HL-60 (cell line): ENCODE measurements at regions not wholly inside any gene's neighbourhood (a gene's known extent, or its start where the extent isn't known, plus 50 kb on each side); places are given as distances from the start of the nearest gene placed in this dataset.

ENCODE experiments used
- DNase-seq, 2 experiments: peaks; one replicate each; pipeline ENCODE4 v3.0.0-alpha.2; 2010 to 2020; ENCODE audit warnings: low read depth in 1 of 2, low spot score in 1 of 2
- H3K27ac ChIP-seq: fragments of 250-450 bp; sonication (Bioruptor Pico); replicated peaks from 2 replicates; pipeline ENCODE4 v1.5.1; 2020; ENCODE audit warnings: mild to moderate bottlenecking, moderate library complexity
- H3K27me3 ChIP-seq: fragments of 250-450 bp; sonication (Bioruptor Pico); 2 replicates; pipeline ENCODE4 v1.5.1; 2021; ENCODE audit warnings: mild to moderate bottlenecking, moderate library complexity; ENCODE audit not compliant: insufficient read depth, poor library complexity, severe bottlenecking
- H3K4me3 ChIP-seq: replicated peaks from 2 replicates; pipeline ENCODE4 v1.5.1; 2011; ENCODE audit warnings: mild to moderate bottlenecking, control low read depth, low read length; ENCODE audit not compliant: insufficient read depth
- CTCF ChIP-seq: IDR thresholded peaks from one replicate; pipeline ENCODE4 v1.5.1; 2011; ENCODE audit warnings: low read length, control low read depth, inconsistent platforms; ENCODE audit not compliant: insufficient read depth
- GABPA ChIP-seq: IDR thresholded peaks from 2 replicates; pipeline ENCODE4 v1.6.1; 2012; ENCODE audit warnings: low read depth
- POLR2AphosphoS5 ChIP-seq: IDR thresholded peaks from 2 replicates; pipeline ENCODE4 v1.6.1; 2012; ENCODE audit warnings: low read depth
- REST ChIP-seq: IDR thresholded peaks from 2 replicates; pipeline ENCODE4 v1.6.1; 2012; ENCODE audit warnings: low read depth; ENCODE audit not compliant: insufficient replicate concordance
- SPI1 ChIP-seq: IDR thresholded peaks from 2 replicates; pipeline ENCODE4 v1.6.1; 2012; ENCODE audit warnings: low read depth, mild to moderate bottlenecking, borderline replicate concordance

DNA sequence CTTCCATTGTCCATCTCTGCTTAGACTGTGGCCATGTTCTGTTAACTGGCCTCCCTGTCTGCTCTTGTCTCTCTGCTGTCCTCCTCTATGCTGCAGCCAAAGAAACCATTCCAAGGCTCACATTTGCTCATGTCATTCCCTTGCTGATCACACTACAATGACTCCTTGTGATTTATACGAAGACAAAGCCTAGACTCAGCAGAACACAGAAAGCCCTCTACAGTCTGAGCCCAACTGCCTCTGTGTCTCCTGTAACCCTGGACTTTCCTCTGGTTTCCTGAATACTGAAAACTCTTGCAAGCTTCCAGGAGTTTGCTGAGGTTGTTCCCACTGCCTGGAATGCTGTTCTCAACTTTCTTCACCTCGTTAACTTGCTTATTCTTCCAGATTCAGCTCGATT lies 191.8 kb downstream of the TMEM38B start:
- no peak overlapping the region for H3K27ac ChIP-seq
- no peak overlapping the region for H3K4me3 ChIP-seq
- no peak for TF ChIP-seq POLR2AphosphoS5
- no peak for TF ChIP-seq GABPA
- TF ChIP-seq SPI1: no peak
- no peak for TF ChIP-seq CTCF
- no peak for TF ChIP-seq REST
- no peak for DNase-seq
- no peaks in the 10 kb centered on the region for H3K27me3 ChIP-seq

DNA sequence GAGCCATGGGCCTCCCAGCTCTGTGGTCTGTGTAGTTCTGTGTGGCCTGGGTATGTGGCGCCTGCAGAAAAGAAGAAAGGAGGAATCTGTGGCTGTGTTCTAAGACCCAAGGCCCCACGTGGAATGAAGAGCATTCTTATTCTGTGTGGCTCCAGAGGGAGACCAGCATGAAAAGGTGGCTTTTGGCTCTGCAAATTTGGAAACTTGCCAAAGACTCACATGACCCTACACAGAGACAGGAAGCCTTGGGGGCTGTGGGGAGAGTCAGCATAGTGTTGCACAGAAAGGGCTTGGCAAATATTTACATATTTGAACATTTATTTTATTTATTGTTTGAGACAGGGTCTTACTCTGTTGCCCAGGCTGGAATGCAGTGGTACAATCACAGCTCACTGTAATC lies 193.3 kb downstream of the TMEM38B start:
- peak in 1 of 2 experiments; percentile 70 for DNase-seq
- Histone ChIP-seq H3K4me3 (no peak overlapping the region), H3K27me3 (no peaks in the 10 kb centered on the region), H3K27ac (peak overlapping the region; percentile 2; the same call in 1 of the 2 replicates)
- TF ChIP-seq REST: no peak

DNA sequence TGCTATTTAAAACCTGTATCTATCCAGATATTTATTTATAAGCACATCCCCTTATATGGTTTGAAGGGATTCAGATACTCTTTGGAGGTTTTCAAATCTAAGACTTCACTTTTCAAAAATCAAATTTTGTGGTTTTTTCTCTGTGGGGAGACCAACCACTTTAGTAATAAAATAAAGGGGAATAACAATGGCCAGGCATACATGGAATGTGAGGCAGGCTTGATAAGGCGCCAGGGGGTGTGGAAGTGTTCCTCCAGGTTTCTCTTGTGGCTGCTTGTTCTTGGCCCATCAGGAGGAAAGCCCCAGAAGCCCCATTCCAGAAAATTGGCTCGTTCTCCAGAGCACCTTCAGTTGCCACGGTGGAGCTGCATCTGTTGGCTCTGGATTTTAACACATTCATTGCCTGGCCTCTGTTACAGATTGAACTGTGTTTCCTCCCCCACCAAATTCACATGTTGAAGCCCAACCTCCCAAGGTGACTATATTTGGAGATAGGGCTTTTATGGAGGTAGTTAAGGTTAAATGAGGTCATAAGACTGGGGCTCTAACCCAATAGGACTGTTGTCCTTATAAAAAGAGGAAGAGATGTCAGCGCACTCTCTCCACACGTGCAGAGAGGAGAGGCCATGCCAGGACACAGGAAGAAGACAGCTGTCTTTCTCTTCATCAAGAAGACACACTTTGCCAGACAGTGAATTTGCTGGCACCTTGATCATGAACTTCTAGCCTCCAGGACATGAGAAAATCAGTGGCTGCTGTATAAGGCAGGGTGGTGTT lies 195.9 kb downstream of the TMEM38B start:
- Histone ChIP-seq H3K27me3 (no peaks in the 10 kb centered on the region), H3K27ac (no peak overlapping the region), H3K4me3 (no peak overlapping the region)
- TF ChIP-seq GABPA (no peak), SPI1 (peak; percentile 96), POLR2AphosphoS5 (peak; percentile 71)
- peak in 1 of 2 experiments; percentile 75 for DNase-seq

- TF ChIP-seq POLR2AphosphoS5: no peak
- TF ChIP-seq GABPA: no peak
- no peak for TF ChIP-seq SPI1
- TF ChIP-seq CTCF: no peak
- TF ChIP-seq REST: no peak
- no peak for DNase-seq
- Histone ChIP-seq H3K27me3 (no peaks in the 10 kb centered on the region), H3K27ac (no peak overlapping the region), H3K4me3 (no peak overlapping the region)
Measured at GRCh38 chr9:105900123-105900522, 205.8 kb downstream of the TMEM38B start.
